PC-9 (cell line): ENCODE measurements at regions not wholly inside any gene's neighbourhood (a gene's known extent, or its start where the extent isn't known, plus 50 kb on each side); places are given as distances from the start of the nearest gene placed in this dataset.

Source experiments
- BruUV-seq: library from RNA; stranded (reverse); fragments of 400-500 nt; replicated peaks from 2 replicates; lab custom pipeline; 2021; lab: Mats Ljungman, UMichigan
- CTCF ChIA-PET: fragments of 300-600 bp; sonication (Branson Sonifier 250); formaldehyde crosslinking; loops from one replicate; lab custom pipeline; 2022; ENCODE audit warnings: antibody characterized with exemption; lab: Charles Lee
- POLR2A ChIA-PET: fragments of 300-600 bp; sonication (Branson Sonifier 250); formaldehyde crosslinking; loops from one replicate; lab custom pipeline; 2022; ENCODE audit warnings: antibody characterized with exemption; ENCODE audit not compliant: unreplicated experiment; lab: Charles Lee
- DNase-seq, 2 experiments: peaks; one replicate each; pipeline versions ENCODE4 v3.0.0 to v3.0.0-alpha.2; 2015 to 2022; ENCODE audit warnings: mixed read lengths in 1 of 2
- H2AFZ ChIP-seq: fragments of 200-600 bp; sonication (generic); 2 replicates; pipeline ENCODE4 v1.8.1; 2017; ENCODE audit warnings: antibody characterized with exemption
- H3F3A ChIP-seq: fragments of 200-600 bp; sonication (generic); 2 replicates; pipeline ENCODE4 v1.8.1; 2017; ENCODE audit warnings: antibody characterized with exemption, mild to moderate bottlenecking, low read depth; ENCODE audit not compliant: insufficient read depth
- H3K27ac ChIP-seq: fragments of 200-600 bp; sonication (generic); 2 replicates; pipeline ENCODE4 v1.6.1; 2016; ENCODE audit warnings: mixed run types
- H3K27me3 ChIP-seq: fragments of 200-600 bp; sonication (generic); 2 replicates; pipeline ENCODE4 v1.6.1; 2016; ENCODE audit warnings: low read depth, mixed run types; ENCODE audit not compliant: insufficient read depth
- H3K36me3 ChIP-seq: fragments of 200-600 bp; sonication (generic); 2 replicates; pipeline ENCODE4 v1.6.1; 2016; ENCODE audit warnings: low read depth, mixed run types
- H3K4me1 ChIP-seq: fragments of 200-600 bp; sonication (generic); replicated peaks from 2 replicates; pipeline ENCODE4 v1.6.1; 2016; ENCODE audit warnings: mixed run types; ENCODE audit not compliant: insufficient read depth
- H3K4me2 ChIP-seq: fragments of 200-600 bp; sonication (generic); 2 replicates; pipeline ENCODE4 v1.6.1; 2017; ENCODE audit warnings: mixed run types
- H3K4me3 ChIP-seq: fragments of 200-600 bp; sonication (generic); 2 replicates; pipeline ENCODE4 v1.6.1; 2016; ENCODE audit warnings: mixed run types
- H3K79me2 ChIP-seq: fragments of 200-600 bp; sonication (generic); 2 replicates; pipeline ENCODE4 v1.6.1; 2017; ENCODE audit warnings: low read depth, mixed run types
- H3K9me2 ChIP-seq: fragments of 200-600 bp; sonication (generic); 2 replicates; pipeline ENCODE4 v1.8.1; 2017; ENCODE audit warnings: mild to moderate bottlenecking; ENCODE audit not compliant: insufficient read depth
- H3K9me3 ChIP-seq: fragments of 200-600 bp; sonication (generic); 2 replicates; pipeline ENCODE4 v1.8.1; 2016; ENCODE audit warnings: low read depth; ENCODE audit not compliant: insufficient read depth
- H4K20me1 ChIP-seq: fragments of 200-600 bp; sonication (generic); 2 replicates; pipeline ENCODE4 v1.8.1; 2017; ENCODE audit not compliant: insufficient read depth
- EZH2 ChIP-seq: fragments of 200-600 bp; sonication (generic); IDR thresholded peaks from 2 replicates; pipeline ENCODE4 v1.8.0; 2017; ENCODE audit warnings: antibody characterized with exemption, low read depth
- intact Hi-C: fragments of 100-400 bp; cut with micrococcal nuclease; formaldehyde crosslinking; loops from one replicate; pipeline ENCODE4 v1.10.0; 2022; ENCODE audit not compliant: unreplicated experiment
- TF ChIP-seq, protein P1 (sequence below): fragments of 200-600 bp; sonication (generic); conservative IDR thresholded peaks from 2 replicates; pipeline ENCODE4 v1.6.1; 2017; ENCODE audit warnings: mixed run types, antibody characterized with exemption, mild to moderate bottlenecking, moderate library complexity

- Histone ChIP-seq H4K20me1 (no peaks in the 10 kb centered on the region), H3K9me3 (no peaks in the 10 kb centered on the region), H3K79me2 (no peaks in the 10 kb centered on the region), H3K27ac (no peak overlapping the region), H3K4me2 (no peak overlapping the region), H3K4me3 (no peak overlapping the region), H3K27me3 (no peaks in the 10 kb centered on the region), H3K36me3 (no peaks in the 10 kb centered on the region), H3K9me2 (no peaks in the 10 kb centered on the region), H2AFZ (no peak overlapping the region), H3K4me1 (peaks cover 34% of the 10 kb centered on the region), H3F3A (peaks cover 12% of the 10 kb centered on the region)
- TF ChIP-seq, protein P1, sequence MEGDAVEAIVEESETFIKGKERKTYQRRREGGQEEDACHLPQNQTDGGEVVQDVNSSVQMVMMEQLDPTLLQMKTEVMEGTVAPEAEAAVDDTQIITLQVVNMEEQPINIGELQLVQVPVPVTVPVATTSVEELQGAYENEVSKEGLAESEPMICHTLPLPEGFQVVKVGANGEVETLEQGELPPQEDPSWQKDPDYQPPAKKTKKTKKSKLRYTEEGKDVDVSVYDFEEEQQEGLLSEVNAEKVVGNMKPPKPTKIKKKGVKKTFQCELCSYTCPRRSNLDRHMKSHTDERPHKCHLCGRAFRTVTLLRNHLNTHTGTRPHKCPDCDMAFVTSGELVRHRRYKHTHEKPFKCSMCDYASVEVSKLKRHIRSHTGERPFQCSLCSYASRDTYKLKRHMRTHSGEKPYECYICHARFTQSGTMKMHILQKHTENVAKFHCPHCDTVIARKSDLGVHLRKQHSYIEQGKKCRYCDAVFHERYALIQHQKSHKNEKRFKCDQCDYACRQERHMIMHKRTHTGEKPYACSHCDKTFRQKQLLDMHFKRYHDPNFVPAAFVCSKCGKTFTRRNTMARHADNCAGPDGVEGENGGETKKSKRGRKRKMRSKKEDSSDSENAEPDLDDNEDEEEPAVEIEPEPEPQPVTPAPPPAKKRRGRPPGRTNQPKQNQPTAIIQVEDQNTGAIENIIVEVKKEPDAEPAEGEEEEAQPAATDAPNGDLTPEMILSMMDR = no peak
- no peak for TF ChIP-seq EZH2
- ChIA-PET POLR2A (interaction anchor here (0.6 kb wide), 1 partner anchor 16 kb away, joined by 4 read pairs; no protein-coding TSS in a partner anchor), CTCF (no interaction called here)
- intact Hi-C loops = no loop called here
- no peak for DNase-seq
- no TSS peak for BruUV-seq
Observed at GRCh38 chr22:27204280-27204679, 546.9 kb downstream of the MIAT start.

GRCh38 chr22:27204817-27205216 is 547.4 kb downstream of the MIAT start:
- no TSS peak for BruUV-seq
- H3K9me2 ChIP-seq = no peaks in the 10 kb centered on the region
- ChIA-PET POLR2A (interaction anchor here (0.6 kb wide), 1 partner anchor 16 kb away, joined by 4 read pairs; no protein-coding TSS in a partner anchor), CTCF (no interaction called here)
- no peak overlapping the region for H3K27ac ChIP-seq
- H3K36me3 ChIP-seq = no peaks in the 10 kb centered on the region
- H2AFZ ChIP-seq = no peak overlapping the region
- no peaks in the 10 kb centered on the region for H3K9me3 ChIP-seq
- peaks cover 12% of the 10 kb centered on the region for H3F3A ChIP-seq
- no peak overlapping the region for H3K4me3 ChIP-seq
- no peaks in the 10 kb centered on the region for H3K27me3 ChIP-seq
- TF ChIP-seq EZH2 = no peak
- TF ChIP-seq, protein P1 = no peak
- no peak for DNase-seq
- H3K4me2 ChIP-seq = no peak overlapping the region
- H4K20me1 ChIP-seq = no peaks in the 10 kb centered on the region
- intact Hi-C loops = no loop called here
- H3K79me2 ChIP-seq = no peaks in the 10 kb centered on the region
- H3K4me1 ChIP-seq = peaks cover 34% of the 10 kb centered on the region

GRCh38 chr22:27205492-27206373 is 548.3 kb downstream of the MIAT start:
- Histone ChIP-seq H3K79me2 (no peaks in the 10 kb centered on the region), H3F3A (peaks cover 12% of the 10 kb centered on the region), H3K4me2 (no peak overlapping the region), H3K27me3 (no peaks in the 10 kb centered on the region), H3K4me1 (peaks cover 34% of the 10 kb centered on the region), H3K4me3 (no peak overlapping the region), H4K20me1 (no peaks in the 10 kb centered on the region), H3K36me3 (no peaks in the 10 kb centered on the region), H3K9me2 (no peaks in the 10 kb centered on the region), H2AFZ (no peak overlapping the region), H3K9me3 (no peaks in the 10 kb centered on the region), H3K27ac (no peak overlapping the region)
- TF ChIP-seq, protein P1 = no peak
- TF ChIP-seq EZH2 = no peak
- ChIA-PET CTCF (no interaction called here), POLR2A (no interaction called here)
- intact Hi-C loops = no loop called here
- no TSS peak for BruUV-seq
- no peak for DNase-seq
